ENCODE measurements at regions not wholly inside any gene's neighbourhood (a gene's known extent, or its start where the extent isn't known, plus 50 kb on each side); places are given as distances from the start of the nearest gene placed in this dataset.

GRCh38 chr13:76570510-76570971, 315.7 kb downstream of the KCTD12 start:
- TF ChIP-seq EZH2phosphoT487 (IDR thresholded peaks at IDR 0.05; ENCODE audit: low read length), result no peak
- TF ChIP-seq, protein P1, sequence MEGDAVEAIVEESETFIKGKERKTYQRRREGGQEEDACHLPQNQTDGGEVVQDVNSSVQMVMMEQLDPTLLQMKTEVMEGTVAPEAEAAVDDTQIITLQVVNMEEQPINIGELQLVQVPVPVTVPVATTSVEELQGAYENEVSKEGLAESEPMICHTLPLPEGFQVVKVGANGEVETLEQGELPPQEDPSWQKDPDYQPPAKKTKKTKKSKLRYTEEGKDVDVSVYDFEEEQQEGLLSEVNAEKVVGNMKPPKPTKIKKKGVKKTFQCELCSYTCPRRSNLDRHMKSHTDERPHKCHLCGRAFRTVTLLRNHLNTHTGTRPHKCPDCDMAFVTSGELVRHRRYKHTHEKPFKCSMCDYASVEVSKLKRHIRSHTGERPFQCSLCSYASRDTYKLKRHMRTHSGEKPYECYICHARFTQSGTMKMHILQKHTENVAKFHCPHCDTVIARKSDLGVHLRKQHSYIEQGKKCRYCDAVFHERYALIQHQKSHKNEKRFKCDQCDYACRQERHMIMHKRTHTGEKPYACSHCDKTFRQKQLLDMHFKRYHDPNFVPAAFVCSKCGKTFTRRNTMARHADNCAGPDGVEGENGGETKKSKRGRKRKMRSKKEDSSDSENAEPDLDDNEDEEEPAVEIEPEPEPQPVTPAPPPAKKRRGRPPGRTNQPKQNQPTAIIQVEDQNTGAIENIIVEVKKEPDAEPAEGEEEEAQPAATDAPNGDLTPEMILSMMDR (IDR thresholded peaks at IDR 0.05; ENCODE audit: low read length), result no peak
- no peak for TF ChIP-seq EZH2 (optimal IDR thresholded peaks at IDR 0.05; ENCODE audit: low read depth, low read length)

Measured in MM.1S (cell line).